ENCODE measurements at regions not wholly inside any gene's neighbourhood (a gene's known extent, or its start where the extent isn't known, plus 50 kb on each side); places are given as distances from the start of the nearest gene placed in this dataset.

DNA sequence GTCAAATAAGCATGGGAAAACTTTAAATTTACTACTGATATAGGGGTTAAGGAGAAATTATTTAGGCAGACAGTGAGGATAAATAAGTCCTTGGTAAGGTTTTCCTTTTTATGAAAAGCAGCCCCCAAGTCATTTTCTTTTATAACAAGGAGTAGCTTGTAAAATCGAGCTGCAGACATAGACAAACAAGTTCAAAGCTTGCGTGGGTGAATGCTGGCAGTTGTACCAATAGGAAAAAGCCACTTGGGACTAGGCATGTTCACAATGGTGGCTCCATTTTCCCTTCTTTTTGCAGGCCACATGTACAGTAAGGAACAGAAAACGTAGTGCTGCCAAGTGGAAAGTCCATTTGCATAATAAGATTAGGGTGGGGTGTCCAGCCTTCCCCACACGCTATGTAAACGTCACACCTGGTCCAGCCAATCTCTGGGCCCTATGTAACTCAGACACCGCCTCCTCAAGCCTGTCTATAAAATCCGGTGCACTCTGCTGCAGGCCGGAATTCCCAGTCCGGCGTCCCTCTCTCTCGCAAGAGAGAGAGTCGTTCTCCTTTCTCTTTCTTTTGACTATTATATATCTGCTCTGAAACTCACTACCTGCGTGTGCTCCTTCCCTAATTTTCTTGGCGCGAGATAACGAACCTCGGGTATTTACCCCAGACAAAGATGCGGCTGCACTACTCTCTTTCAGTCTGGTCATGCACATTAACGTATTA is 217.1 kb upstream of the MAN1A1 start:
- TF ChIP-seq CTCF (conservative IDR thresholded peaks at IDR 0.05; ENCODE audit: low read depth, low read length) (no peak), EZH2 (IDR thresholded peaks at IDR 0.05; ENCODE audit: borderline replicate concordance, low read depth, low read length, poor library complexity, severe bottlenecking) (no peak)
